ENCODE measurements at regions not wholly inside any gene's neighbourhood (a gene's known extent, or its start where the extent isn't known, plus 50 kb on each side); places are given as distances from the start of the nearest gene placed in this dataset.

GRCh38 chr6:119436583-119436982 lies 87.0 kb upstream of the MAN1A1 start:
- H3K4me1 ChIP-seq (ENCODE audit: control insufficient read depth in 1 of 2, insufficient read depth in 2 of 2, low read length in 2 of 2): no peaks in the 10 kb centered on the region
- no peaks in the 10 kb centered on the region for H3K36me3 Mint-ChIP-seq
- no peaks in the 10 kb centered on the region for H3K36me3 ChIP-seq (replicated peaks in 1 of 2; ENCODE audit: control insufficient read depth in 1 of 2, insufficient read depth in 2 of 2, low read length in 2 of 2)
- no peaks in the 10 kb centered on the region for H3K27me3 ChIP-seq (ENCODE audit: control insufficient read depth in 2 of 2, insufficient read depth in 2 of 2, low read length in 2 of 2)
- no peaks in the 10 kb centered on the region for H3K4me1 Mint-ChIP-seq
- no peak for TF ChIP-seq CTCF (IDR thresholded peaks at IDR 0.05)
- H3K4me2 ChIP-seq (replicated peaks; ENCODE audit: extremely low read depth, low read length, poor library complexity, severe bottlenecking): no peak overlapping the region
- H4K20me1 ChIP-seq (ENCODE audit: insufficient read depth, low read length): no peaks in the 10 kb centered on the region
- no peak overlapping the region for H3K27ac Mint-ChIP-seq
- WGBS (ENCODE audit: insufficient coverage): 89% methylated on average over 1 of the region's 3 CpGs
- intact Hi-C loops (cut with micrococcal nuclease): no loop called here
- H3K27me3 Mint-ChIP-seq (ENCODE audit: low read depth in 3 of 3): no peaks in the 10 kb centered on the region
- peaks cover 0 to 12% (median 2%) of the 10 kb centered on the region in 7 donors for H3K9me3 Mint-ChIP-seq
- no peak overlapping the region for H3K4me3 ChIP-seq (replicated peaks in 1 of 3; ENCODE audit: low read depth in 2 of 3, low read length in 3 of 3)
- H3K9me3 ChIP-seq (replicated peaks in 1 of 2; ENCODE audit: control insufficient read depth in 1 of 2, insufficient read depth in 1 of 2, low read length in 2 of 2): peaks cover 0 to 8% of the 10 kb centered on the region in 2 donors
- DNase-seq: no peak
- no peak overlapping the region for H3K9ac ChIP-seq (ENCODE audit: insufficient read depth, low read length, poor library complexity, severe bottlenecking)
- no peak overlapping the region for H3K4me3 Mint-ChIP-seq
- no peak overlapping the region for H3K27ac ChIP-seq (ENCODE audit: low read depth in 1 of 2, low read length in 2 of 2)
- no peak overlapping the region for H2AFZ ChIP-seq (ENCODE audit: insufficient read depth, low read depth, low read length, poor library complexity, severe bottlenecking)
- no peaks in the 10 kb centered on the region for H3K79me2 ChIP-seq (ENCODE audit: insufficient read depth, low read length)

GRCh38 chr6:119431799-119432198 lies 82.2 kb upstream of the MAN1A1 start:
- no peak overlapping the region for H3K27ac ChIP-seq (ENCODE audit: low read depth in 1 of 2, low read length in 2 of 2)
- H3K27ac Mint-ChIP-seq: no peak overlapping the region
- intact Hi-C loops (cut with micrococcal nuclease): no loop called here
- H4K20me1 ChIP-seq (ENCODE audit: insufficient read depth, low read length): no peaks in the 10 kb centered on the region
- H3K4me1 Mint-ChIP-seq: no peaks in the 10 kb centered on the region
- no peak overlapping the region for H3K4me3 ChIP-seq (replicated peaks in 1 of 3; ENCODE audit: low read depth in 2 of 3, low read length in 3 of 3)
- TF ChIP-seq CTCF (IDR thresholded peaks at IDR 0.05): no peak
- no peaks in the 10 kb centered on the region for H3K27me3 ChIP-seq (ENCODE audit: control insufficient read depth in 2 of 2, insufficient read depth in 2 of 2, low read length in 2 of 2)
- WGBS (ENCODE audit: insufficient coverage): no CpG with 5 or more reads among the region's 1 CpG
- H2AFZ ChIP-seq (ENCODE audit: insufficient read depth, low read depth, low read length, poor library complexity, severe bottlenecking): no peak overlapping the region
- H3K36me3 Mint-ChIP-seq: no peaks in the 10 kb centered on the region
- no peak overlapping the region for H3K9ac ChIP-seq (ENCODE audit: insufficient read depth, low read length, poor library complexity, severe bottlenecking)
- H3K27me3 Mint-ChIP-seq (ENCODE audit: low read depth in 3 of 3): no peaks in the 10 kb centered on the region
- no peaks in the 10 kb centered on the region for H3K4me1 ChIP-seq (ENCODE audit: control insufficient read depth in 1 of 2, insufficient read depth in 2 of 2, low read length in 2 of 2)
- no peaks in the 10 kb centered on the region for H3K79me2 ChIP-seq (ENCODE audit: insufficient read depth, low read length)
- no peak overlapping the region for H3K4me2 ChIP-seq (replicated peaks; ENCODE audit: extremely low read depth, low read length, poor library complexity, severe bottlenecking)
- no peaks in the 10 kb centered on the region for H3K9me3 ChIP-seq (replicated peaks in 1 of 2; ENCODE audit: control insufficient read depth in 1 of 2, insufficient read depth in 1 of 2, low read length in 2 of 2)
- no peak overlapping the region for H3K4me3 Mint-ChIP-seq
- no peaks in the 10 kb centered on the region for H3K36me3 ChIP-seq (replicated peaks in 1 of 2; ENCODE audit: control insufficient read depth in 1 of 2, insufficient read depth in 2 of 2, low read length in 2 of 2)
- DNase-seq: no peak
- H3K9me3 Mint-ChIP-seq: peaks cover 0 to 3% (median 0%) of the 10 kb centered on the region in 7 donors
